H1 (cell line): ENCODE measurements at regions not wholly inside any gene's neighbourhood (a gene's known extent, or its start where the extent isn't known, plus 50 kb on each side); places are given as distances from the start of the nearest gene placed in this dataset.

ENCODE experiments used
- CTCF ChIA-PET: fragments of 300-600 bp; sonication (Branson Sonifier 250); formaldehyde crosslinking; loops from one replicate; lab custom pipeline; 2021; ENCODE audit not compliant: partially characterized antibody; lab: Charles Lee
- POLR2A ChIA-PET: fragments of 300-600 bp; sonication (Branson Sonifier 250); formaldehyde crosslinking; loops from one replicate; lab custom pipeline; 2021; ENCODE audit warnings: inconsistent platforms; ENCODE audit not compliant: partially characterized antibody; lab: Charles Lee
- DNase-seq, 2 experiments: peaks; one replicate each; pipeline versions ENCODE4 v3.0.0 to v3.0.0-alpha.2; 2010 to 2022; ENCODE audit warnings: low spot score in 2 of 2, low read depth in 1 of 2, mixed read lengths in 1 of 2
- FAIRE-seq: peaks from 2 replicates; lab custom pipeline; 2011; peaks lifted over from hg19 to GRCh38; lab: Jason Lieb, UNC
- H2AFZ ChIP-seq: 2 replicates; pipeline ENCODE4 v1.8.1; 2012; ENCODE audit warnings: low read length, inconsistent platforms
- H2AK5ac ChIP-seq: 2 replicates; pipeline ENCODE4 v1.6.1; 2013; ENCODE audit warnings: low read depth, low read length
- H2BK120ac ChIP-seq: replicated peaks from 2 replicates; pipeline ENCODE3; 2013; ENCODE audit warnings: low read depth, low read length, inconsistent platforms
- H2BK12ac ChIP-seq: 2 replicates; pipeline ENCODE4 v1.6.1; 2013; ENCODE audit warnings: low read depth, low read length
- H2BK15ac ChIP-seq: 2 replicates; pipeline ENCODE4 v1.6.1; 2013; ENCODE audit warnings: low read length
- H2BK20ac ChIP-seq: 2 replicates; pipeline ENCODE4 v1.6.1; 2013; ENCODE audit warnings: low read length
- H2BK5ac ChIP-seq: 2 replicates; pipeline ENCODE4 v1.6.1; 2013; ENCODE audit warnings: low read depth, low read length
- H3K14ac ChIP-seq: 2 replicates; pipeline ENCODE4 v1.6.1; 2013; ENCODE audit warnings: inconsistent platforms; ENCODE audit not compliant: insufficient read length
- H3K18ac ChIP-seq: 2 replicates; pipeline ENCODE4 v1.6.1; 2013; ENCODE audit warnings: low read length; ENCODE audit errors: extremely low read depth
- H3K23ac ChIP-seq: 2 replicates; pipeline ENCODE4 v1.6.1; 2013; ENCODE audit warnings: inconsistent platforms; ENCODE audit not compliant: insufficient read length
- H3K23me2 ChIP-seq: 2 replicates; pipeline ENCODE4 v1.6.1; 2013; ENCODE audit warnings: low read depth, low read length
- H3K27ac ChIP-seq: 2 replicates; pipeline ENCODE4 v1.6.1; 2011; ENCODE audit warnings: low read depth, low read length, inconsistent platforms
- H3K27me3 ChIP-seq, 4 experiments: replicated peaks in 1 of 4; 1 replicate in 1 of 4; 2 replicates in 3 of 4; pipeline versions ENCODE4 v1.6.1 to v1.8.1; 2011 to 2013; ENCODE audit warnings: low read length in 3 of 4, mild to moderate bottlenecking in 3 of 4, inconsistent platforms in 2 of 4, mixed read lengths in 2 of 4, moderate library complexity in 1 of 4; ENCODE audit not compliant: control insufficient read depth in 3 of 4, insufficient read depth in 3 of 4; ENCODE audit errors: extremely low read depth in 1 of 4
- H3K36me3 ChIP-seq, 4 experiments: 2 replicates each; pipeline versions ENCODE4 v1.6.1 to v1.8.1; 2011 to 2013; ENCODE audit warnings: mild to moderate bottlenecking in 4 of 4, low read length in 3 of 4, moderate library complexity in 2 of 4, control low read depth in 1 of 4, inconsistent platforms in 1 of 4; ENCODE audit not compliant: insufficient read depth in 4 of 4, control insufficient read depth in 2 of 4
- H3K4ac ChIP-seq: replicated peaks from 2 replicates; pipeline ENCODE3; 2013; ENCODE audit warnings: low read length, low read depth, mixed read lengths, inconsistent platforms; ENCODE audit not compliant: insufficient read length
- H3K4me1 ChIP-seq, 4 experiments: replicated peaks in 1 of 4; 1 replicate in 1 of 4; 2 replicates in 3 of 4; pipeline versions ENCODE4 v1.6.1 to v1.8.1; 2011 to 2013; ENCODE audit warnings: low read length in 3 of 4, inconsistent platforms in 2 of 4, mixed read lengths in 1 of 4; ENCODE audit not compliant: insufficient read depth in 4 of 4, control insufficient read depth in 3 of 4
- H3K4me2 ChIP-seq, 2 experiments: 2 replicates each; pipeline versions ENCODE4 v1.6.1 to v1.8.1; 2011 to 2013; ENCODE audit warnings: low read depth in 2 of 2, low read length in 2 of 2, control low read depth in 1 of 2, inconsistent platforms in 1 of 2, mild to moderate bottlenecking in 1 of 2; ENCODE audit not compliant: insufficient read depth in 1 of 2
- H3K4me3 ChIP-seq, 4 experiments: fragments of 200-600, 300-600 bp in 1 of 4; sonication (generic), shearing (Covaris generic), sonication (Bioruptor Twin) in 1 of 4; 2 replicates each; pipeline versions ENCODE4 v1.5.1 to v1.8.1; 2011 to 2016; ENCODE audit warnings: low read length in 4 of 4, low read depth in 3 of 4, control low read depth in 2 of 4, inconsistent platforms in 2 of 4, mild to moderate bottlenecking in 2 of 4, mixed read lengths in 1 of 4, moderate library complexity in 1 of 4; ENCODE audit not compliant: insufficient read depth in 2 of 4; ENCODE audit errors: extremely low read depth in 1 of 4
- H3K56ac ChIP-seq: replicated peaks from 2 replicates; pipeline ENCODE3; 2013; ENCODE audit warnings: low read depth, mild to moderate bottlenecking, mixed read lengths, low read length, inconsistent platforms; ENCODE audit not compliant: insufficient read length
- H3K79me1 ChIP-seq: 2 replicates; pipeline ENCODE4 v1.6.1; 2013; ENCODE audit warnings: low read depth, low read length, control low read depth
- H3K79me2 ChIP-seq, 2 experiments: 2 replicates each; pipeline versions ENCODE4 v1.6.1 to v1.8.1; 2012 to 2013; ENCODE audit warnings: low read length in 2 of 2, mild to moderate bottlenecking in 2 of 2, inconsistent platforms in 1 of 2; ENCODE audit not compliant: insufficient read depth in 2 of 2, control insufficient read depth in 1 of 2
- H3K9ac ChIP-seq, 4 experiments: replicated peaks in 1 of 4; 1 replicate in 1 of 4; 2 replicates in 3 of 4; pipeline versions ENCODE4 v1.6.1 to v1.8.1; 2011 to 2013; ENCODE audit warnings: low read depth in 3 of 4, low read length in 3 of 4, control low read depth in 2 of 4, mild to moderate bottlenecking in 2 of 4, moderate library complexity in 2 of 4, inconsistent platforms in 1 of 4; ENCODE audit errors: extremely low read depth in 1 of 4
- H3K9me3 ChIP-seq, 2 experiments: 2 replicates each; pipeline versions ENCODE4 v1.6.1 to v1.8.1; 2012 to 2013; ENCODE audit warnings: mild to moderate bottlenecking in 2 of 2, moderate library complexity in 2 of 2, control low read depth in 1 of 2, inconsistent platforms in 1 of 2, low read depth in 1 of 2, low read length in 1 of 2, mixed read lengths in 1 of 2; ENCODE audit not compliant: insufficient read depth in 2 of 2
- H4K20me1 ChIP-seq, 2 experiments: replicated peaks in 1 of 2; 2 replicates each; pipeline versions ENCODE3 to v1.8.1; 2011 to 2013; ENCODE audit warnings: inconsistent platforms in 2 of 2, low read length in 2 of 2, mild to moderate bottlenecking in 1 of 2; ENCODE audit not compliant: insufficient read depth in 2 of 2, control insufficient read depth in 1 of 2
- H4K5ac ChIP-seq: 2 replicates; pipeline ENCODE4 v1.6.1; 2013; ENCODE audit warnings: low read length, low read depth, mixed read lengths, inconsistent platforms; ENCODE audit not compliant: insufficient read length
- H4K8ac ChIP-seq: 2 replicates; pipeline ENCODE4 v1.8.0; 2013; ENCODE audit warnings: mild to moderate bottlenecking, moderate library complexity, low read length, inconsistent platforms; ENCODE audit not compliant: insufficient read depth; ENCODE audit errors: extremely low read depth
- H4K91ac ChIP-seq: replicated peaks from 2 replicates; pipeline ENCODE3; 2013; ENCODE audit warnings: low read length, mixed read lengths, inconsistent platforms; ENCODE audit not compliant: insufficient read length
- BACH1 ChIP-seq: IDR thresholded peaks from 2 replicates; pipeline ENCODE4 v1.6.1; 2012; ENCODE audit warnings: low read length, improper control_type of control experiment
- BCL11A ChIP-seq, 2 experiments: IDR thresholded peaks; one replicate each; pipeline ENCODE4 v1.6.1; 2011; ENCODE audit warnings: low read depth in 2 of 2, low read length in 2 of 2, mild to moderate bottlenecking in 2 of 2
- EP300 ChIP-seq, 2 experiments: IDR thresholded peaks; 1 replicate in 1 of 2; 2 replicates in 1 of 2; pipeline ENCODE4 v1.6.1; 2011 to 2012; ENCODE audit warnings: low read depth in 2 of 2, low read length in 2 of 2, mild to moderate bottlenecking in 2 of 2, borderline replicate concordance in 1 of 2, inconsistent platforms in 1 of 2, moderate library complexity in 1 of 2
- GTF2F1 ChIP-seq: IDR thresholded peaks from 2 replicates; pipeline ENCODE4 v1.6.1; 2012; ENCODE audit warnings: low read depth, low read length, improper control_type of control experiment, borderline replicate concordance
- HDAC2 ChIP-seq, 2 experiments: fragments of 300-600 bp in 1 of 2; sonication (generic) in 1 of 2; IDR thresholded peaks; 2 replicates each; pipeline ENCODE4 v1.6.1; 2011 to 2012; ENCODE audit warnings: low read depth in 2 of 2, low read length in 2 of 2, mild to moderate bottlenecking in 2 of 2, moderate library complexity in 2 of 2, borderline replicate concordance in 1 of 2, inconsistent platforms in 1 of 2
- JUND ChIP-seq: IDR thresholded peaks from 2 replicates; pipeline ENCODE4 v1.6.1; 2011; ENCODE audit warnings: mild to moderate bottlenecking, improper control_type of control experiment, low read length
- RNF2 ChIP-seq: fragments of 200-900, 300-1000 bp; sonication (generic); IDR thresholded peaks from 2 replicates; pipeline ENCODE4 v1.7.1; 2016; ENCODE audit warnings: borderline replicate concordance, low read depth, mild to moderate bottlenecking, antibody characterized with exemption, low read length; ENCODE audit not compliant: poor library complexity, severe bottlenecking; ENCODE audit errors: missing control alignments
- SP2 ChIP-seq: IDR thresholded peaks from 2 replicates; pipeline ENCODE4 v1.6.1; 2012; ENCODE audit warnings: mild to moderate bottlenecking, low read length, inconsistent platforms
- TAF7 ChIP-seq: optimal IDR thresholded peaks from 2 replicates; pipeline ENCODE3; 2011; ENCODE audit warnings: low read depth, mild to moderate bottlenecking, inconsistent platforms, low read length, moderate library complexity, borderline replicate concordance
- YY1 ChIP-seq: IDR thresholded peaks from 2 replicates; pipeline ENCODE4 v1.6.1; 2011; ENCODE audit warnings: low read depth, mild to moderate bottlenecking, low read length
- WGBS, 2 experiments: shearing (Covaris generic) in 1 of 2; methylation state at CpG; one replicate each; pipeline versions ENCODE4 v1.1.6 to v1.1.7; 2013 to 2015; ENCODE audit warnings: low lambda C conversion rate in 2 of 2, mixed read lengths in 2 of 2, inconsistent platforms in 1 of 2, low coverage in 1 of 2, missing lambda C conversion rate in 1 of 2; ENCODE audit not compliant: insufficient replicate concordance in 2 of 2, insufficient coverage in 1 of 2, insufficient read length in 1 of 2; ENCODE audit errors: extremely low coverage in 1 of 2, missing lambda C conversion rate in 1 of 2; 5-methylcytosine and 5-hydroxymethylcytosine counted together
- TF ChIP-seq, protein P1 (sequence below): IDR thresholded peaks from 2 replicates; pipeline ENCODE4 v1.6.1; 2012; ENCODE audit warnings: inconsistent platforms
- TF ChIP-seq, protein P2 (sequence below): IDR thresholded peaks from 2 replicates; pipeline ENCODE4 v1.6.1; 2011; ENCODE audit warnings: low read length, improper control_type of control experiment

DNA sequence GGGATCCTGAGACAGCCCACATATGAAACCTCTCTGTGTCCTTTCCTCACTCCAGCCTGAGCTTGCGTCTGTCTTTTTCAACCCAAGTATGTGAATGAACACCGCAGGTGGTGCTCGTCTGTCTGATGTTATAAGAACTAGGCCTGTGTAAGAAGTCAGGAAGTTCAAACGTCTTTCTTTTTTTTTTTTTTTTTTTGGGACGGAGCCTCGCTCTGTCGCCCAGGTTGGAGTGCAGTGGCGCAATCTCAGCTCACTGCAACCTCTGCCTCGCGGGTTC is 92.3 kb downstream of the ANKRD10 start:
- Histone ChIP-seq H3K23me2 (no peaks in the 10 kb centered on the region), H2BK5ac (no peak overlapping the region), H3K14ac (no peak overlapping the region), H3K27me3 (no peaks in the 10 kb centered on the region), H3K4me1 (no peaks in the 10 kb centered on the region), H4K8ac (no peak overlapping the region), H3K18ac (no peak overlapping the region), H2BK12ac (no peak overlapping the region), H3K23ac (no peak overlapping the region), H2BK120ac (no peak overlapping the region), H3K79me1 (no peaks in the 10 kb centered on the region), H3K79me2 (no peaks in the 10 kb centered on the region), H3K9me3 (no peaks in the 10 kb centered on the region), H4K20me1 (peaks cover 0 to 1% of the 10 kb centered on the region in 2 experiments), H4K91ac (no peak overlapping the region), H3K27ac (no peak overlapping the region), H2AFZ (no peak overlapping the region; the same call in 1 of the 2 replicates), H3K4me3 (no peak overlapping the region), H3K36me3 (no peaks in the 10 kb centered on the region), H3K56ac (no peak overlapping the region), H2AK5ac (no peak overlapping the region), H2BK15ac (no peak overlapping the region), H2BK20ac (no peak overlapping the region), H3K4me2 (no peak overlapping the region), H4K5ac (no peak overlapping the region), H3K4ac (no peak overlapping the region), H3K9ac (no peak overlapping the region)
- ChIA-PET POLR2A (interaction anchor here (0.7 kb wide), 1 partner anchor 1601 kb away, joined by 3 read pairs; no protein-coding TSS in a partner anchor), CTCF (interaction anchor here (0.9 to 1.6 kb wide), 4 partner anchors 9 to 229 kb away, joined by 3 to 5 read pairs (median 4); no protein-coding TSS in a partner anchor)
- 100% methylated on average over 3 of the region's 10 CpGs; no CpG with 5 or more reads in 1 of the 2 experiments for WGBS, 2 experiments
- no peak for FAIRE-seq
- no peak for DNase-seq
- TF ChIP-seq, protein P1, sequence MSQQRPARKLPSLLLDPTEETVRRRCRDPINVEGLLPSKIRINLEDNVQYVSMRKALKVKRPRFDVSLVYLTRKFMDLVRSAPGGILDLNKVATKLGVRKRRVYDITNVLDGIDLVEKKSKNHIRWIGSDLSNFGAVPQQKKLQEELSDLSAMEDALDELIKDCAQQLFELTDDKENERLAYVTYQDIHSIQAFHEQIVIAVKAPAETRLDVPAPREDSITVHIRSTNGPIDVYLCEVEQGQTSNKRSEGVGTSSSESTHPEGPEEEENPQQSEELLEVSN, result no peak
- TF ChIP-seq TAF7 (no peak), BACH1 (no peak), JUND (no peak), RNF2 (no peak), HDAC2 (IDR thresholded peaks at IDR 0.05; ENCODE audit: borderline replicate concordance in 1 of 2, low read depth in 2 of 2, low read length in 2 of 2) (no peak), BCL11A (IDR thresholded peaks at IDR 0.05; ENCODE audit: low read depth in 2 of 2, low read length in 2 of 2) (no peak), GTF2F1 (no peak), YY1 (no peak), SP2 (no peak), EP300 (IDR thresholded peaks at IDR 0.05; ENCODE audit: borderline replicate concordance in 1 of 2, low read depth in 2 of 2, low read length in 2 of 2) (no peak)
- TF ChIP-seq, protein P2, sequence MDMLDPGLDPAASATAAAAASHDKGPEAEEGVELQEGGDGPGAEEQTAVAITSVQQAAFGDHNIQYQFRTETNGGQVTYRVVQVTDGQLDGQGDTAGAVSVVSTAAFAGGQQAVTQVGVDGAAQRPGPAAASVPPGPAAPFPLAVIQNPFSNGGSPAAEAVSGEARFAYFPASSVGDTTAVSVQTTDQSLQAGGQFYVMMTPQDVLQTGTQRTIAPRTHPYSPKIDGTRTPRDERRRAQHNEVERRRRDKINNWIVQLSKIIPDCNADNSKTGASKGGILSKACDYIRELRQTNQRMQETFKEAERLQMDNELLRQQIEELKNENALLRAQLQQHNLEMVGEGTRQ, result no peak
